PC-3 (cell line): ENCODE measurements at regions not wholly inside any gene's neighbourhood (a gene's known extent, or its start where the extent isn't known, plus 50 kb on each side); places are given as distances from the start of the nearest gene placed in this dataset.
A peak's percentile ranks its signal among the peaks of the same experiment; 100 is the strongest.

Experiments used
- ATAC-seq: fragments of 200-7000 bp; cut with Tn5 transposase; 2 replicates; pipeline ENCODE4 v1.9.1; 2020; ENCODE audit warnings: mild to moderate bottlenecking, moderate library complexity
- BruUV-seq: library from RNA; stranded (reverse); fragments of 400-500 nt; replicated peaks from 2 replicates; lab custom pipeline; 2021; lab: Mats Ljungman, UMichigan
- CTCF ChIA-PET: fragments of 300-600 bp; sonication (Branson Sonifier 250); formaldehyde crosslinking; loops from one replicate; lab custom pipeline; 2022; ENCODE audit warnings: antibody characterized with exemption; lab: Charles Lee
- POLR2A ChIA-PET: fragments of 300-600 bp; sonication (Branson Sonifier 250); formaldehyde crosslinking; loops from one replicate; lab custom pipeline; 2022; ENCODE audit warnings: antibody characterized with exemption; ENCODE audit not compliant: unreplicated experiment; lab: Charles Lee
- DNase-seq: peaks from one replicate; pipeline ENCODE4 v3.0.0-alpha.2; 2015
- H2AFZ ChIP-seq: fragments of 300-600 bp; sonication (generic); 2 replicates; pipeline ENCODE4 v1.6.0; 2016; ENCODE audit warnings: antibody characterized with exemption, low read length
- H3F3A ChIP-seq: fragments of 300-600 bp; sonication (generic); one replicate; pipeline ENCODE4 v1.6.0; 2017; ENCODE audit warnings: antibody characterized with exemption, low read length, control low read depth, mild to moderate bottlenecking; ENCODE audit not compliant: unreplicated experiment
- H3K27ac ChIP-seq: fragments of 300-600 bp; sonication (generic); 2 replicates; pipeline ENCODE4 v1.5.1; 2016; ENCODE audit warnings: mild to moderate bottlenecking, low read length
- H3K27me3 ChIP-seq: fragments of 300-600 bp; sonication (generic); 2 replicates; pipeline ENCODE4 v1.6.1; 2016; ENCODE audit warnings: low read length, mixed read lengths
- H3K36me3 ChIP-seq: fragments of 300-600 bp; sonication (generic); 2 replicates; pipeline ENCODE4 v1.6.1; 2016; ENCODE audit warnings: low read depth, mixed run types, low read length, mixed read lengths
- H3K4me1 ChIP-seq: fragments of 300-600 bp; sonication (generic); 2 replicates; pipeline ENCODE4 v1.5.1; 2016; ENCODE audit warnings: low read length; ENCODE audit not compliant: insufficient read depth
- H3K4me2 ChIP-seq: fragments of 300-600 bp; sonication (generic); 2 replicates; pipeline ENCODE4 v1.6.0; 2016; ENCODE audit warnings: low read length
- H3K4me3 ChIP-seq: fragments of 300-600 bp; sonication (generic); 2 replicates; pipeline ENCODE4 v1.5.1; 2016; ENCODE audit warnings: mild to moderate bottlenecking, low read length, mixed read lengths
- H3K79me2 ChIP-seq: fragments of 300-600 bp; sonication (generic); 2 replicates; pipeline ENCODE4 v1.6.1; 2017; ENCODE audit warnings: low read length, mixed read lengths
- H3K9ac ChIP-seq: fragments of 300-600 bp; sonication (generic); 2 replicates; pipeline ENCODE4 v1.6.0; 2016; ENCODE audit warnings: mild to moderate bottlenecking, low read length
- H3K9me2 ChIP-seq: fragments of 300-600 bp; sonication (generic); replicated peaks from 2 replicates; pipeline ENCODE4 v1.6.1; 2016; ENCODE audit warnings: mixed run types, low read length, mixed read lengths
- H3K9me3 ChIP-seq: fragments of 300-600 bp; sonication (generic); 2 replicates; pipeline ENCODE4 v1.6.1; 2016; ENCODE audit warnings: low read length, mixed read lengths
- H4K20me1 ChIP-seq: fragments of 300-600 bp; sonication (generic); 2 replicates; pipeline ENCODE4 v1.6.1; 2016; ENCODE audit warnings: low read length, mixed read lengths
- EZH2 ChIP-seq: fragments of 300-600 bp; sonication (generic); IDR thresholded peaks from one replicate; pipeline ENCODE4 v1.6.1; 2017; ENCODE audit warnings: antibody characterized with exemption, mild to moderate bottlenecking, low read length; ENCODE audit not compliant: unreplicated experiment
- EZH2phosphoT487 ChIP-seq: fragments of 300-600 bp; sonication (generic); IDR thresholded peaks from 2 replicates; pipeline ENCODE4 v1.6.1; 2018; ENCODE audit warnings: mild to moderate bottlenecking, antibody characterized with exemption, low read length, borderline replicate concordance
- intact Hi-C: fragments of 100-400 bp; cut with micrococcal nuclease; formaldehyde crosslinking; loops from 2 replicates; pipeline ENCODE4 v1.9.0; 2023
- TF ChIP-seq, protein P1 (sequence below): fragments of 300-600 bp; sonication (generic); conservative IDR thresholded peaks from 2 replicates; pipeline ENCODE4 v1.5.1; 2017; ENCODE audit warnings: antibody characterized with exemption, low read depth, mild to moderate bottlenecking, low read length

- Histone ChIP-seq H3K4me3 (no peak overlapping the region), H3K79me2 (peaks cover 9% of the 10 kb centered on the region), H2AFZ (no peak overlapping the region), H3K36me3 (no peaks in the 10 kb centered on the region), H3K4me1 (peaks cover 13% of the 10 kb centered on the region), H3F3A (no peaks in the 10 kb centered on the region), H3K27ac (no peak overlapping the region), H4K20me1 (0 out of 2 replicates have a peak, but pooled peaks cover 10% of the 10 kb centered on the region), H3K4me2 (no peak overlapping the region), H3K9me2 (no peaks in the 10 kb centered on the region), H3K9me3 (no peaks in the 10 kb centered on the region), H3K9ac (no peak overlapping the region), H3K27me3 (no peaks in the 10 kb centered on the region)
- intact Hi-C loops = no loop called here
- DNase-seq (no peak), ATAC-seq (no peak)
- POLR2A ChIA-PET = no interaction called here
- CTCF ChIA-PET = interaction anchor here (1.1 kb wide), 1 partner anchor 160 kb away, joined by 3 read pairs; no protein-coding TSS in a partner anchor
- TF ChIP-seq EZH2 = no peak
- TF ChIP-seq, protein P1, sequence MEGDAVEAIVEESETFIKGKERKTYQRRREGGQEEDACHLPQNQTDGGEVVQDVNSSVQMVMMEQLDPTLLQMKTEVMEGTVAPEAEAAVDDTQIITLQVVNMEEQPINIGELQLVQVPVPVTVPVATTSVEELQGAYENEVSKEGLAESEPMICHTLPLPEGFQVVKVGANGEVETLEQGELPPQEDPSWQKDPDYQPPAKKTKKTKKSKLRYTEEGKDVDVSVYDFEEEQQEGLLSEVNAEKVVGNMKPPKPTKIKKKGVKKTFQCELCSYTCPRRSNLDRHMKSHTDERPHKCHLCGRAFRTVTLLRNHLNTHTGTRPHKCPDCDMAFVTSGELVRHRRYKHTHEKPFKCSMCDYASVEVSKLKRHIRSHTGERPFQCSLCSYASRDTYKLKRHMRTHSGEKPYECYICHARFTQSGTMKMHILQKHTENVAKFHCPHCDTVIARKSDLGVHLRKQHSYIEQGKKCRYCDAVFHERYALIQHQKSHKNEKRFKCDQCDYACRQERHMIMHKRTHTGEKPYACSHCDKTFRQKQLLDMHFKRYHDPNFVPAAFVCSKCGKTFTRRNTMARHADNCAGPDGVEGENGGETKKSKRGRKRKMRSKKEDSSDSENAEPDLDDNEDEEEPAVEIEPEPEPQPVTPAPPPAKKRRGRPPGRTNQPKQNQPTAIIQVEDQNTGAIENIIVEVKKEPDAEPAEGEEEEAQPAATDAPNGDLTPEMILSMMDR = no peak
- no peak for TF ChIP-seq EZH2phosphoT487
- BruUV-seq = no TSS peak
Measured at GRCh38 chr3:13252207-13252606, 167.9 kb downstream of the NUP210 start.

GRCh38 chr3:13251166-13251903 is 168.8 kb downstream of the NUP210 start:
- POLR2A ChIA-PET = interaction anchor here (0.5 kb wide), 1 partner anchor 104 kb away, joined by 10 read pairs; no protein-coding TSS in a partner anchor
- Histone ChIP-seq H3K4me1 (peaks cover 13% of the 10 kb centered on the region), H2AFZ (no peak overlapping the region), H3K27me3 (no peaks in the 10 kb centered on the region), H3K9ac (no peak overlapping the region), H4K20me1 (0 out of 2 replicates have a peak, but pooled peaks cover 10% of the 10 kb centered on the region), H3K4me2 (no peak overlapping the region), H3F3A (no peaks in the 10 kb centered on the region), H3K9me3 (no peaks in the 10 kb centered on the region), H3K36me3 (no peaks in the 10 kb centered on the region), H3K9me2 (no peaks in the 10 kb centered on the region), H3K79me2 (peaks cover 9% of the 10 kb centered on the region), H3K27ac (no peak overlapping the region), H3K4me3 (no peak overlapping the region)
- DNase-seq (peak; percentile 34), ATAC-seq (peak; percentile 61)
- no TSS peak for BruUV-seq
- CTCF ChIA-PET = interaction anchor here (0.6 to 1.1 kb wide), 2 partner anchors 22 to 159 kb away, joined by 3 read pairs; no protein-coding TSS in a partner anchor
- intact Hi-C loops = no loop called here
- TF ChIP-seq EZH2phosphoT487 = no peak
- TF ChIP-seq, protein P1 = no peak
- no peak for TF ChIP-seq EZH2
